ENCODE measurements at regions not wholly inside any gene's neighbourhood (a gene's known extent, or its start where the extent isn't known, plus 50 kb on each side); places are given as distances from the start of the nearest gene placed in this dataset.
A peak's percentile ranks its signal among the peaks of the same experiment; 100 is the strongest.

DNA sequence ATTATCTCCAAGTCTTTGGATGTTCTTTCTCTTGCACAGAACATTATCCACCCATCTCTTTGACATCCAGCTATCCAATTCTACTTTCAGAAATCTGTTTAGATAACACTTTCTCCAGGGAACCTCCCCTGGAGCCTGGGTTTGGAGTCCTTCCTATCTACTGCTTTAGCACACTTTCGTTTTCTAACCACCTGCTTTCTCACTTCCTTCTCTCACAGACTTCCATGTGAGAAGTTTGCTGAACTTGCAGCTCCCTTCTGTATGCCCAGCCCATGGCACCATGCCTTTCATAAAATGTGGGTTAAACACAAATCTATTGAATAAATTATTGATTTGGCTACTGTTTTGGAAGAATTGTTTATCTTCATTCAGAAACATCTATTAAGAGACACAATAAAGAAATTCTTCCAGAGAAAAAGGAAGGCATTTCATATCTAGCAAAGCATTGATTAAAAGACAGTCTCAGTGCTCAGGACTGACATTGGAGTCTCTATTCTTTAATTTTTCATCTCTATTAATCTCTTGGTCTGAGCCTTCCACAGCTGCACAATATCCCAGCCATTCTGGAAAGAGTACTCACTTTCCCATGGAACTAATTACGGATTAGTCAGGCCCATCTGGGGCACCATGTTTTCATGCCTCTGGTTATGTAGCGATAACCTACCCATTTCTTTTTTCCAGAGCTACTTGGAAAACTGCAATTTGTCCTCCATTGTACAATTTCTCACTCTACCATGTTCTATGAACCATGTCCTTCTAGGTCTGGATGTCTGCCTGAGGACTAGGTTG lies 1077.3 kb downstream of the SORCS3 start:
- Histone ChIP-seq H3K79me2 (ENCODE audit: low read length) (no peaks in the 10 kb centered on the region), H3K4me3 (ENCODE audit: low read length) (no peak overlapping the region), H3K9me3 (replicated peaks; ENCODE audit: insufficient read depth, low read length) (no peaks in the 10 kb centered on the region), H3F3A (ENCODE audit: insufficient read depth, low read length) (no peaks in the 10 kb centered on the region), H3K9me2 (replicated peaks; ENCODE audit: insufficient read depth, low read length) (no peaks in the 10 kb centered on the region), H3K4me2 (ENCODE audit: low read depth, low read length) (no peak overlapping the region), H3K4me1 (ENCODE audit: low read length) (no peaks in the 10 kb centered on the region), H3K27me3 (replicated peaks; ENCODE audit: insufficient read depth, low read length) (no peaks in the 10 kb centered on the region), H2AFZ (ENCODE audit: low read length) (no peak overlapping the region), H3K9ac (ENCODE audit: low read length) (no peak overlapping the region), H3K27ac (ENCODE audit: low read length) (no peak overlapping the region), H4K20me1 (ENCODE audit: insufficient read depth, low read length) (no peaks in the 10 kb centered on the region), H3K36me3 (replicated peaks; ENCODE audit: insufficient read depth, low read length) (no peaks in the 10 kb centered on the region)
- TF ChIP-seq EZH2phosphoT487 (IDR thresholded peaks at IDR 0.05; ENCODE audit: low read length) = no peak
- TF ChIP-seq CTCF (IDR thresholded peaks at IDR 0.05; ENCODE audit: low read length) = no peak
- TF ChIP-seq EZH2 (optimal IDR thresholded peaks at IDR 0.05; ENCODE audit: low read depth, low read length) = no peak
- DNase-seq = peak; percentile 14

- Histone ChIP-seq H3K9me3 (replicated peaks; ENCODE audit: insufficient read depth, low read length) (no peaks in the 10 kb centered on the region), H3K27ac (ENCODE audit: low read length) (no peak overlapping the region), H3K4me1 (ENCODE audit: low read length) (no peaks in the 10 kb centered on the region), H3K36me3 (replicated peaks; ENCODE audit: insufficient read depth, low read length) (no peaks in the 10 kb centered on the region), H3F3A (ENCODE audit: insufficient read depth, low read length) (no peaks in the 10 kb centered on the region), H3K9me2 (replicated peaks; ENCODE audit: insufficient read depth, low read length) (no peaks in the 10 kb centered on the region), H4K20me1 (ENCODE audit: insufficient read depth, low read length) (no peaks in the 10 kb centered on the region), H3K9ac (ENCODE audit: low read length) (no peak overlapping the region), H3K79me2 (ENCODE audit: low read length) (no peaks in the 10 kb centered on the region), H2AFZ (ENCODE audit: low read length) (no peak overlapping the region), H3K4me3 (ENCODE audit: low read length) (no peak overlapping the region), H3K27me3 (replicated peaks; ENCODE audit: insufficient read depth, low read length) (no peaks in the 10 kb centered on the region), H3K4me2 (ENCODE audit: low read depth, low read length) (no peak overlapping the region)
- no peak for TF ChIP-seq CTCF (IDR thresholded peaks at IDR 0.05; ENCODE audit: low read length)
- no peak for TF ChIP-seq EZH2 (optimal IDR thresholded peaks at IDR 0.05; ENCODE audit: low read depth, low read length)
- TF ChIP-seq EZH2phosphoT487 (IDR thresholded peaks at IDR 0.05; ENCODE audit: low read length) = no peak
- DNase-seq = no peak
These were observed 1073.6 kb downstream of the SORCS3 start for GRCh38 chr10:105714728-105715127.

DNA sequence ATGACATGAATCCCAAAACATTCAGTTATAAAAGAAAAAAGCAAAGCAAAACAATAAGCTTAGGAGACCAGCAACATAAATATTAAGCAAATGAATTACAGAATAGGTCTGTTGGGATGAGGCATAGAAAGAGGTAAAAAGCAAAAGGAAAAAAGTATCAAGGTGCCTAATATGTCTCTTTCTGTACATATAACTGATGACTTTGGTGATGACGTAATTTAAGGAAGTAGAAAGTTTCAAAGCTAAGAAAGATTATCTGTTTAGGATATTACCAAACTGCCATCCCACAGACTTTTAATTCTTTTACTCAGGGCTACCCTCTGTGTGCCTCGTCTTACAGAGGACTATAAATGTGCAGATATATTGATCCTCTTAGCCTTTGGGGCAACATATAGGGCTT lies 1066.5 kb downstream of the SORCS3 start:
- Histone ChIP-seq H4K20me1 (ENCODE audit: insufficient read depth, low read length) (no peaks in the 10 kb centered on the region), H3K4me3 (ENCODE audit: low read length) (no peak overlapping the region), H3K4me2 (ENCODE audit: low read depth, low read length) (no peak overlapping the region), H2AFZ (ENCODE audit: low read length) (no peak overlapping the region), H3K9ac (ENCODE audit: low read length) (no peak overlapping the region), H3K36me3 (replicated peaks; ENCODE audit: insufficient read depth, low read length) (no peaks in the 10 kb centered on the region), H3K27ac (ENCODE audit: low read length) (no peak overlapping the region), H3K27me3 (replicated peaks; ENCODE audit: insufficient read depth, low read length) (no peaks in the 10 kb centered on the region), H3K79me2 (ENCODE audit: low read length) (no peaks in the 10 kb centered on the region), H3F3A (ENCODE audit: insufficient read depth, low read length) (no peaks in the 10 kb centered on the region), H3K9me2 (replicated peaks; ENCODE audit: insufficient read depth, low read length) (no peaks in the 10 kb centered on the region), H3K4me1 (ENCODE audit: low read length) (no peaks in the 10 kb centered on the region), H3K9me3 (replicated peaks; ENCODE audit: insufficient read depth, low read length) (no peaks in the 10 kb centered on the region)
- no peak for DNase-seq
- TF ChIP-seq EZH2 (optimal IDR thresholded peaks at IDR 0.05; ENCODE audit: low read depth, low read length) (no peak), CTCF (IDR thresholded peaks at IDR 0.05; ENCODE audit: low read length) (no peak), EZH2phosphoT487 (IDR thresholded peaks at IDR 0.05; ENCODE audit: low read length) (no peak)

Data from MM.1S (cell line).